AG09309 (cell line): ENCODE measurements at regions not wholly inside any gene's neighbourhood (a gene's known extent, or its start where the extent isn't known, plus 50 kb on each side); places are given as distances from the start of the nearest gene placed in this dataset.

ENCODE experiments used
- DNase-seq: peaks from one replicate; pipeline ENCODE4 v3.0.0-alpha.2; 2010; ENCODE audit warnings: low read depth
- H3K4me3 ChIP-seq: 2 replicates; pipeline ENCODE4 v1.5.1; 2011; ENCODE audit warnings: mild to moderate bottlenecking, low read depth, low read length, moderate library complexity; ENCODE audit not compliant: control insufficient read depth
- CTCF ChIP-seq: IDR thresholded peaks from 2 replicates; pipeline ENCODE4 v1.5.1; 2011; ENCODE audit warnings: mild to moderate bottlenecking, low read depth, low read length, inconsistent platforms; ENCODE audit not compliant: insufficient read depth, control insufficient read depth; ENCODE audit errors: missing control alignments

GRCh38 chr2:184206045-184206444, 392.3 kb upstream of the ZNF804A start:
- no peak for TF ChIP-seq CTCF
- H3K4me3 ChIP-seq = no peak overlapping the region
- DNase-seq = no peak

- DNase-seq = no peak
- no peak for TF ChIP-seq CTCF
- H3K4me3 ChIP-seq = no peak overlapping the region
Observed at GRCh38 chr2:184210329-184210728, 388.0 kb upstream of the ZNF804A start.

GRCh38 chr2:184215745-184216144, 382.6 kb upstream of the ZNF804A start:
- no peak for TF ChIP-seq CTCF
- no peak for DNase-seq
- H3K4me3 ChIP-seq = no peak overlapping the region

- DNase-seq = no peak
- H3K4me3 ChIP-seq = no peak overlapping the region
- no peak for TF ChIP-seq CTCF
Observed at GRCh38 chr2:184256611-184257010, 341.7 kb upstream of the ZNF804A start.

- no peak overlapping the region for H3K4me3 ChIP-seq
- DNase-seq = no peak
- TF ChIP-seq CTCF = no peak
Observed at GRCh38 chr2:184261331-184261730, 337.0 kb upstream of the ZNF804A start.

GRCh38 chr2:184261818-184262217, 336.5 kb upstream of the ZNF804A start:
- no peak overlapping the region for H3K4me3 ChIP-seq
- no peak for TF ChIP-seq CTCF
- no peak for DNase-seq

- H3K4me3 ChIP-seq = no peak overlapping the region
- no peak for TF ChIP-seq CTCF
- DNase-seq = no peak
Observed at GRCh38 chr2:184268900-184269477, 329.3 kb upstream of the ZNF804A start.
